ENCODE measurements at regions not wholly inside any gene's neighbourhood (a gene's known extent, or its start where the extent isn't known, plus 50 kb on each side); places are given as distances from the start of the nearest gene placed in this dataset.

GRCh38 chr9:89725271-89725670 lies 120.5 kb downstream of the GADD45G start:
- no peak for DNase-seq

GRCh38 chr9:89729954-89730530 lies 125.2 kb downstream of the GADD45G start:
- no peak for DNase-seq

- peak; percentile 71 for DNase-seq
Observed at GRCh38 chr9:89730715-89731114, 125.9 kb downstream of the GADD45G start.

- no peak for DNase-seq
Observed at GRCh38 chr9:89731262-89732182, 126.7 kb downstream of the GADD45G start.

- DNase-seq = peak; percentile 64
Observed at GRCh38 chr9:89732295-89732938, 127.6 kb downstream of the GADD45G start.

- DNase-seq = no peak
Observed at GRCh38 chr9:89732939-89733324, 128.1 kb downstream of the GADD45G start.

GRCh38 chr9:89734600-89735041 lies 129.8 kb downstream of the GADD45G start:
- DNase-seq = no peak

- DNase-seq = no peak
Observed at GRCh38 chr9:89738137-89738932, 133.5 kb downstream of the GADD45G start.

- no peak for DNase-seq
Observed at GRCh38 chr9:89739511-89739910, 134.7 kb downstream of the GADD45G start.

GRCh38 chr9:89739916-89740315 lies 135.1 kb downstream of the GADD45G start:
- no peak for DNase-seq

- no peak for DNase-seq
Observed at GRCh38 chr9:89740722-89741121, 135.9 kb downstream of the GADD45G start.

- no peak for DNase-seq
Observed at GRCh38 chr9:89742660-89743059, 137.8 kb downstream of the GADD45G start.

GRCh38 chr9:89743216-89743572 lies 138.4 kb downstream of the GADD45G start:
- DNase-seq = no peak

- no peak for DNase-seq
Observed at GRCh38 chr9:89743573-89744254, 138.9 kb downstream of the GADD45G start.

- no peak for DNase-seq
Observed at GRCh38 chr9:89744255-89744648, 139.4 kb downstream of the GADD45G start.

GRCh38 chr9:89744730-89745129 lies 139.9 kb downstream of the GADD45G start:
- DNase-seq = no peak

GRCh38 chr9:89745601-89746376 lies 141.0 kb downstream of the GADD45G start:
- DNase-seq = no peak

- no peak for DNase-seq
Observed at GRCh38 chr9:89746385-89747116, 141.7 kb downstream of the GADD45G start.

- no peak for DNase-seq
Observed at GRCh38 chr9:89747596-89747995, 142.8 kb downstream of the GADD45G start.

GRCh38 chr9:89748021-89748670 lies 143.3 kb downstream of the GADD45G start:
- DNase-seq = no peak
